AG09319 (cell line): ENCODE measurements at regions not wholly inside any gene's neighbourhood (a gene's known extent, or its start where the extent isn't known, plus 50 kb on each side); places are given as distances from the start of the nearest gene placed in this dataset.

Experiments
- DNase-seq: peaks from one replicate; pipeline ENCODE4 v3.0.0-alpha.2; 2010; ENCODE audit warnings: low read depth; ENCODE audit errors: extremely low read depth
- CTCF ChIP-seq: IDR thresholded peaks from 2 replicates; pipeline ENCODE4 v1.5.1; 2011; ENCODE audit warnings: low read depth, mild to moderate bottlenecking, inconsistent platforms, low read length, moderate library complexity

GRCh38 chr17:79276821-79277220 lies 202.2 kb downstream of the ENGASE start:
- no peak for TF ChIP-seq CTCF
- no peak for DNase-seq

- TF ChIP-seq CTCF: no peak
- no peak for DNase-seq
These were observed 199.0 kb downstream of the ENGASE start for GRCh38 chr17:79273660-79274059.

- DNase-seq: no peak
- no peak for TF ChIP-seq CTCF
These were observed 198.1 kb downstream of the ENGASE start for GRCh38 chr17:79272666-79273219.

GRCh38 chr17:79272220-79272619 lies 197.6 kb downstream of the ENGASE start:
- no peak for TF ChIP-seq CTCF
- no peak for DNase-seq

- DNase-seq: no peak
These were observed 195.0 kb downstream of the ENGASE start for GRCh38 chr17:79269620-79270019.

GRCh38 chr17:79263191-79263590 lies 188.6 kb downstream of the ENGASE start:
- no peak for TF ChIP-seq CTCF
- no peak for DNase-seq

More at GRCh38 chr17:79269620-79270019, 195.0 kb downstream of the ENGASE start:
- TF ChIP-seq CTCF: no peak

- DNase-seq: no peak
- TF ChIP-seq CTCF: no peak
These were observed 188.0 kb downstream of the ENGASE start for GRCh38 chr17:79262624-79263023.
